ENCODE measurements at regions not wholly inside any gene's neighbourhood (a gene's known extent, or its start where the extent isn't known, plus 50 kb on each side); places are given as distances from the start of the nearest gene placed in this dataset.
"Not testable (repeated sequence)": the region's sequence is repeated elsewhere in the genome, so short reads cannot be mapped to it uniquely, and the experiment has no call there.

- DNase-seq = no peak
Measured at GRCh38 chr2:91839904-91840868, 3031.0 kb upstream of the TEKT4 start.

- not testable (repeated sequence) for DNase-seq
Measured at GRCh38 chr2:91842264-91842663, 3029.0 kb upstream of the TEKT4 start.

GRCh38 chr2:91842913-91843312 is 3028.3 kb upstream of the TEKT4 start:
- not testable (repeated sequence) for DNase-seq

- not testable (repeated sequence) for DNase-seq
Measured at GRCh38 chr2:91843723-91844450, 3027.3 kb upstream of the TEKT4 start.

GRCh38 chr2:91844451-91844825 is 3026.8 kb upstream of the TEKT4 start:
- DNase-seq = not testable (repeated sequence)

- DNase-seq = not testable (repeated sequence)
Measured at GRCh38 chr2:91846388-91846787, 3024.8 kb upstream of the TEKT4 start.

GRCh38 chr2:91851689-91852420 is 3019.4 kb upstream of the TEKT4 start:
- DNase-seq = not testable (repeated sequence)

GRCh38 chr2:91856971-91857370 is 3014.3 kb upstream of the TEKT4 start:
- not testable (repeated sequence) for DNase-seq

- DNase-seq = not testable (repeated sequence)
Measured at GRCh38 chr2:91857711-91858110, 3013.5 kb upstream of the TEKT4 start.

- not testable (repeated sequence) for DNase-seq
Measured at GRCh38 chr2:91871716-91872115, 2999.5 kb upstream of the TEKT4 start.

- DNase-seq = not testable (repeated sequence)
Measured at GRCh38 chr2:91873416-91873815, 2997.8 kb upstream of the TEKT4 start.

GRCh38 chr2:91877658-91878210 is 2993.5 kb upstream of the TEKT4 start:
- not testable (repeated sequence) for DNase-seq

- not testable (repeated sequence) for DNase-seq
Measured at GRCh38 chr2:91895091-91895490, 2976.1 kb upstream of the TEKT4 start.

- not testable (repeated sequence) for DNase-seq
Measured at GRCh38 chr2:91917602-91918001, 2953.6 kb upstream of the TEKT4 start.
